ENCODE measurements at regions not wholly inside any gene's neighbourhood (a gene's known extent, or its start where the extent isn't known, plus 50 kb on each side); places are given as distances from the start of the nearest gene placed in this dataset.

GRCh38 chrX:68895778-68896177 lies 67.0 kb downstream of the EFNB1 start:
- TF ChIP-seq CTCF (IDR thresholded peaks at IDR 0.05) = no peak
- TF ChIP-seq POLR2A (IDR thresholded peaks at IDR 0.05) = no peak

Data from testis (tissue), 2 donors.